Gastroesophageal sphincter (tissue), 4 donors: ENCODE measurements at regions not wholly inside any gene's neighbourhood (a gene's known extent, or its start where the extent isn't known, plus 50 kb on each side); places are given as distances from the start of the nearest gene placed in this dataset.
"Not testable (repeated sequence)": the region's sequence is repeated elsewhere in the genome, so short reads cannot be mapped to it uniquely, and the experiment has no call there.

Source experiments
- ATAC-seq: fragments of 150-250 bp; one replicate; pipeline ENCODE4 v1.9.1; 2016; ENCODE audit warnings: mild to moderate bottlenecking, moderate library complexity
- H3K27ac ChIP-seq, 4 donors: fragments of 200-600 bp; sonication (generic) in 3 of 4; 1 replicate in 3 of 4; 2 replicates in 1 of 4; pipeline ENCODE4 v1.5.1; 2016 to 2019
- H3K27me3 ChIP-seq: fragments of 200-600 bp; sonication (generic); one replicate; pipeline ENCODE4 v1.5.1; 2019
- H3K36me3 ChIP-seq, 2 donors: fragments of 200-600 bp; sonication (generic); one replicate each; pipeline ENCODE4 v1.5.1; 2019; ENCODE audit warnings: control low read depth in 1 of 2
- H3K4me1 ChIP-seq, 3 donors: fragments of 200-600 bp; sonication (generic); 1 replicate in 2 of 3; 2 replicates in 1 of 3; pipeline ENCODE4 v1.5.1; 2016 to 2019; ENCODE audit warnings: control low read depth in 2 of 3
- H3K4me3 ChIP-seq, 2 donors: fragments of 200-600 bp; sonication (generic); one replicate each; pipeline ENCODE4 v1.5.1; 2019; ENCODE audit warnings: mild to moderate bottlenecking in 1 of 2, moderate library complexity in 1 of 2
- H3K9me3 ChIP-seq, 3 donors: fragments of 200-600 bp; sonication (generic); one replicate each; pipeline ENCODE4 v1.5.1; 2017 to 2019; ENCODE audit warnings: control low read depth in 2 of 3
- CTCF ChIP-seq, 4 experiments: fragments of 200-600 bp in 2 of 4; fragments of 450-650 bp in 2 of 4; sonication (generic) in 1 of 4; IDR thresholded peaks; one replicate each; pipeline ENCODE4 v1.5.1; 2017 to 2019; ENCODE audit warnings: antibody characterized with exemption in 4 of 4, mild to moderate bottlenecking in 2 of 4, moderate library complexity in 2 of 4
- EP300 ChIP-seq: sonication (generic); formaldehyde crosslinking; IDR thresholded peaks from one replicate; pipeline ENCODE4 v1.6.1; 2017; ENCODE audit warnings: antibody characterized with exemption, mild to moderate bottlenecking
- POLR2A ChIP-seq, 2 donors: fragments of 450-650 bp; IDR thresholded peaks; one replicate each; pipeline ENCODE4 v1.6.1; 2017; ENCODE audit warnings: antibody characterized with exemption in 2 of 2, mild to moderate bottlenecking in 2 of 2, moderate library complexity in 1 of 2
- POLR2AphosphoS5 ChIP-seq: sonication (generic); formaldehyde crosslinking; IDR thresholded peaks from one replicate; pipeline ENCODE4 v1.6.1; 2017; ENCODE audit warnings: antibody characterized with exemption
- WGBS, 2 donors: methylation state at CpG; one replicate each; pipeline ENCODE4 v1.1.5; 2018; ENCODE audit warnings: low coverage in 1 of 2; 5-methylcytosine and 5-hydroxymethylcytosine counted together

GRCh38 chr3:182414586-182414985 lies 378.7 kb upstream of the ATP11B start:
- TF ChIP-seq POLR2A (IDR thresholded peaks at IDR 0.05) (no peak), EP300 (no peak), POLR2AphosphoS5 (no peak), CTCF (IDR thresholded peaks at IDR 0.05) (no peak)
- WGBS, 2 donors: 33 to 34% methylated on average over 2 of the region's 3 CpGs
- no peaks in the 10 kb centered on the region for H3K4me1 ChIP-seq
- no peak overlapping the region for H3K27ac ChIP-seq
- no peak overlapping the region for H3K4me3 ChIP-seq
- H3K9me3 ChIP-seq: no peaks in the 10 kb centered on the region
- ATAC-seq: no peak
- H3K27me3 ChIP-seq: no peaks in the 10 kb centered on the region
- no peaks in the 10 kb centered on the region for H3K36me3 ChIP-seq

- ATAC-seq: no peak
- TF ChIP-seq EP300: no peak
- no peak for TF ChIP-seq POLR2A (IDR thresholded peaks at IDR 0.05)
- no peak for TF ChIP-seq POLR2AphosphoS5
- TF ChIP-seq CTCF (IDR thresholded peaks at IDR 0.05): no peak
- Histone ChIP-seq H3K9me3 (no peaks in the 10 kb centered on the region), H3K4me1 (no peaks in the 10 kb centered on the region), H3K27ac (no peak overlapping the region), H3K36me3 (no peaks in the 10 kb centered on the region), H3K4me3 (no peak overlapping the region), H3K27me3 (no peaks in the 10 kb centered on the region)
Observed at GRCh38 chr3:182420741-182421140, 372.6 kb upstream of the ATP11B start.

GRCh38 chr3:182424006-182424405 lies 369.3 kb upstream of the ATP11B start:
- Histone ChIP-seq H3K27me3 (no peaks in the 10 kb centered on the region), H3K4me1 (no peaks in the 10 kb centered on the region), H3K9me3 (no peaks in the 10 kb centered on the region), H3K27ac (no peak overlapping the region), H3K36me3 (no peaks in the 10 kb centered on the region), H3K4me3 (no peak overlapping the region)
- no peak for TF ChIP-seq POLR2A (IDR thresholded peaks at IDR 0.05)
- TF ChIP-seq POLR2AphosphoS5: no peak
- TF ChIP-seq EP300: no peak
- no peak for TF ChIP-seq CTCF (IDR thresholded peaks at IDR 0.05)
- 96 to 100% methylated on average over 2 to 3 of the region's 3 CpGs for WGBS, 2 donors
- ATAC-seq: no peak

GRCh38 chr3:182425926-182426718 lies 367.2 kb upstream of the ATP11B start:
- 90 to 93% methylated on average over 10 to 15 of the region's 32 CpGs for WGBS, 2 donors

GRCh38 chr3:182431972-182432371 lies 361.3 kb upstream of the ATP11B start:
- not testable (repeated sequence) for ATAC-seq, H3K4me3 ChIP-seq, H3K27me3 ChIP-seq, H3K4me1 ChIP-seq, H3K36me3 ChIP-seq, H3K27ac ChIP-seq, H3K9me3 ChIP-seq
- 88% methylated on average over 4 of the region's 6 CpGs; no CpG with 5 or more reads in 1 of the 2 donors for WGBS, 2 donors

More at GRCh38 chr3:182425926-182426718, 367.2 kb upstream of the ATP11B start:
- H3K9me3 ChIP-seq, ATAC-seq, H3K27me3 ChIP-seq, H3K4me1 ChIP-seq, H3K27ac ChIP-seq, H3K36me3 ChIP-seq, H3K4me3 ChIP-seq: not testable (repeated sequence)

- ATAC-seq: no peak
- Histone ChIP-seq H3K4me3 (no peak overlapping the region), H3K9me3 (no peaks in the 10 kb centered on the region), H3K36me3 (no peaks in the 10 kb centered on the region), H3K4me1 (no peaks in the 10 kb centered on the region), H3K27ac (no peak overlapping the region), H3K27me3 (no peaks in the 10 kb centered on the region)
- WGBS, 2 donors: 60 to 73% methylated on average over 1 of the region's 1 CpG
- no peak for TF ChIP-seq POLR2A (IDR thresholded peaks at IDR 0.05)
- no peak for TF ChIP-seq EP300
- TF ChIP-seq CTCF (IDR thresholded peaks at IDR 0.05): no peak
- TF ChIP-seq POLR2AphosphoS5: no peak
Observed at GRCh38 chr3:182435860-182436259, 357.4 kb upstream of the ATP11B start.
